Right atrium auricular region (tissue), 2 donors: ENCODE measurements at regions not wholly inside any gene's neighbourhood (a gene's known extent, or its start where the extent isn't known, plus 50 kb on each side); places are given as distances from the start of the nearest gene placed in this dataset.

Experiments used
- DNase-seq: peaks from one replicate; pipeline ENCODE4 v3.0.0-alpha.2; 2019; ENCODE audit warnings: low spot score
- H3K27ac ChIP-seq, 2 donors: fragments of 200-600 bp; sonication (generic); 1 replicate in 1 of 2; 2 replicates in 1 of 2; pipeline ENCODE4 v1.5.1; 2016 to 2019
- H3K27me3 ChIP-seq, 2 donors: fragments of 200-600 bp; sonication (generic); one replicate each; pipeline versions ENCODE4 v1.5.1 to v1.6.0; 2017 to 2019
- H3K36me3 ChIP-seq: fragments of 200-600 bp; sonication (generic); one replicate; pipeline ENCODE4 v1.5.1; 2016
- H3K4me1 ChIP-seq, 2 donors: fragments of 200-600 bp; sonication (generic); one replicate each; pipeline versions ENCODE4 v1.5.1 to v1.6.0; 2017 to 2019
- H3K4me3 ChIP-seq, 2 donors: fragments of 200-600 bp; sonication (generic); 1 replicate in 1 of 2; 2 replicates in 1 of 2; pipeline ENCODE4 v1.5.1; 2017 to 2019; ENCODE audit warnings: mild to moderate bottlenecking in 1 of 2, moderate library complexity in 1 of 2
- H3K9me3 ChIP-seq, 2 donors: fragments of 200-600 bp; sonication (generic); one replicate each; pipeline ENCODE4 v1.5.1; 2019
- CTCF ChIP-seq, 2 donors: fragments of 200-600 bp; sonication (generic); IDR thresholded peaks; one replicate each; pipeline ENCODE4 v1.5.1; 2019; ENCODE audit warnings: antibody characterized with exemption in 2 of 2

- H3K9me3 ChIP-seq, result peaks cover 0 to 8% of the 10 kb centered on the region in 2 donors
- no peak overlapping the region for H3K4me3 ChIP-seq
- H3K27me3 ChIP-seq, result no peaks in the 10 kb centered on the region
- H3K4me1 ChIP-seq, result no peaks in the 10 kb centered on the region
- no peak for DNase-seq
- no peak overlapping the region for H3K27ac ChIP-seq
- no peaks in the 10 kb centered on the region for H3K36me3 ChIP-seq
- TF ChIP-seq CTCF (IDR thresholded peaks at IDR 0.05), result no peak
Observed at GRCh38 chr4:186810613-186811150, 87.0 kb upstream of the FAT1 start.

GRCh38 chr4:186812592-186812991 lies 88.9 kb upstream of the FAT1 start:
- Histone ChIP-seq H3K27me3 (no peaks in the 10 kb centered on the region), H3K27ac (no peak overlapping the region), H3K4me1 (no peaks in the 10 kb centered on the region), H3K36me3 (no peaks in the 10 kb centered on the region), H3K9me3 (peaks cover 0 to 8% of the 10 kb centered on the region in 2 donors), H3K4me3 (no peak overlapping the region)
- no peak for TF ChIP-seq CTCF (IDR thresholded peaks at IDR 0.05)
- no peak for DNase-seq

- Histone ChIP-seq H3K36me3 (no peaks in the 10 kb centered on the region), H3K27me3 (no peaks in the 10 kb centered on the region), H3K27ac (no peak overlapping the region), H3K9me3 (peaks cover 0 to 8% of the 10 kb centered on the region in 2 donors), H3K4me3 (no peak overlapping the region), H3K4me1 (no peaks in the 10 kb centered on the region)
- no peak for TF ChIP-seq CTCF (IDR thresholded peaks at IDR 0.05)
- no peak for DNase-seq
Observed at GRCh38 chr4:186813377-186814068, 89.9 kb upstream of the FAT1 start.

GRCh38 chr4:186814535-186815070 lies 90.9 kb upstream of the FAT1 start:
- no peak overlapping the region for H3K4me3 ChIP-seq
- H3K27me3 ChIP-seq, result no peaks in the 10 kb centered on the region
- no peaks in the 10 kb centered on the region for H3K36me3 ChIP-seq
- no peak for DNase-seq
- peaks cover 0 to 8% of the 10 kb centered on the region in 2 donors for H3K9me3 ChIP-seq
- no peaks in the 10 kb centered on the region for H3K4me1 ChIP-seq
- TF ChIP-seq CTCF (IDR thresholded peaks at IDR 0.05), result no peak
- no peak overlapping the region for H3K27ac ChIP-seq

- TF ChIP-seq CTCF (IDR thresholded peaks at IDR 0.05), result no peak
- H3K27ac ChIP-seq, result no peak overlapping the region
- H3K9me3 ChIP-seq, result no peaks in the 10 kb centered on the region
- H3K27me3 ChIP-seq, result no peaks in the 10 kb centered on the region
- no peaks in the 10 kb centered on the region for H3K36me3 ChIP-seq
- H3K4me3 ChIP-seq, result no peak overlapping the region
- DNase-seq, result no peak
- H3K4me1 ChIP-seq, result peaks cover 0 to 4% of the 10 kb centered on the region in 2 donors
Observed at GRCh38 chr4:186819342-186820086, 95.9 kb upstream of the FAT1 start.
